DMS114 treated with DMSO at 0.1 percent for 48 hours (cell line): ENCODE measurements at regions not wholly inside any gene's neighbourhood (a gene's known extent, or its start where the extent isn't known, plus 50 kb on each side); places are given as distances from the start of the nearest gene placed in this dataset.
A peak's percentile ranks its signal among the peaks of the same experiment; 100 is the strongest.
"Not testable (repeated sequence)": the region's sequence is repeated elsewhere in the genome, so short reads cannot be mapped to it uniquely, and the experiment has no call there.

Source experiments
- DNase-seq: peaks from one replicate; lab custom pipeline; 2025; ENCODE audit not compliant: unreplicated experiment; lab: John Stamatoyannopoulos, UW

- no peak for DNase-seq
These were observed 96.0 kb upstream of the CCDC80 start for GRCh38 chr3:112736805-112737566.

- no peak for DNase-seq
These were observed 95.4 kb upstream of the CCDC80 start for GRCh38 chr3:112736386-112736785.

GRCh38 chr3:112735926-112736325 lies 95.0 kb upstream of the CCDC80 start:
- no peak for DNase-seq

- DNase-seq, result peak; percentile 46
These were observed 93.9 kb upstream of the CCDC80 start for GRCh38 chr3:112734736-112735350.

- DNase-seq, result no peak
These were observed 93.2 kb upstream of the CCDC80 start for GRCh38 chr3:112734171-112734570.

GRCh38 chr3:112730210-112730609 lies 89.3 kb upstream of the CCDC80 start:
- no peak for DNase-seq

- DNase-seq, result no peak
These were observed 80.3 kb upstream of the CCDC80 start for GRCh38 chr3:112721231-112721630.

GRCh38 chr3:112718967-112719366 lies 78.0 kb upstream of the CCDC80 start:
- no peak for DNase-seq

GRCh38 chr3:112718516-112718915 lies 77.6 kb upstream of the CCDC80 start:
- no peak for DNase-seq

GRCh38 chr3:112709911-112710310 lies 69.0 kb upstream of the CCDC80 start:
- no peak for DNase-seq

- DNase-seq, result no peak
These were observed 58.6 kb upstream of the CCDC80 start for GRCh38 chr3:112699436-112699978.

- not testable (repeated sequence) for DNase-seq
These were observed 57.5 kb upstream of the CCDC80 start for GRCh38 chr3:112698442-112698841.

GRCh38 chr3:112696244-112696643 lies 55.3 kb upstream of the CCDC80 start:
- not testable (repeated sequence) for DNase-seq

GRCh38 chr3:112695377-112696108 lies 54.6 kb upstream of the CCDC80 start:
- not testable (repeated sequence) for DNase-seq

GRCh38 chr3:112694906-112695305 lies 54.0 kb upstream of the CCDC80 start:
- not testable (repeated sequence) for DNase-seq

- no peak for DNase-seq
These were observed 52.2 kb upstream of the CCDC80 start for GRCh38 chr3:112693186-112693585.
